ENCODE measurements at regions not wholly inside any gene's neighbourhood (a gene's known extent, or its start where the extent isn't known, plus 50 kb on each side); places are given as distances from the start of the nearest gene placed in this dataset.

DNA sequence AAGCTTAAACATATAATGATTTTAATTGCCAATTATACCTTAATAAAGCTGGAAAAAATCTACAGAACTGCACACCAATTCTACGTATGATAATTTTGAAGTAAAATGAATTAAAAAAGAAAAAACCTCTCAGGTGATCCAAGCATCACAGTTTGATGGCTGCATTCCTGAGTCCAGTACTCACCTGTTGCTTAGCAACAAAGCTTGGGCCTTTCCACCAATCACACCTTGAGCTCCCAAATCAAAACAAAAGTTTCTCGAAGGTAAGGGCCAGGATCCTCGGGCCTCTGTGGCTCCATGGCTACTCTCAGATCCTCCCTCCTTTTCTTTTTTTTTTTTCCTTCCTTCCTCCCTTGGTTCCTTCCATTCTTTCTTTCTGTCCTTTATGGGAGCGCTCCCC is 137.2 kb upstream of the PCBD1 start:
- DNase-seq: no peak

DNA sequence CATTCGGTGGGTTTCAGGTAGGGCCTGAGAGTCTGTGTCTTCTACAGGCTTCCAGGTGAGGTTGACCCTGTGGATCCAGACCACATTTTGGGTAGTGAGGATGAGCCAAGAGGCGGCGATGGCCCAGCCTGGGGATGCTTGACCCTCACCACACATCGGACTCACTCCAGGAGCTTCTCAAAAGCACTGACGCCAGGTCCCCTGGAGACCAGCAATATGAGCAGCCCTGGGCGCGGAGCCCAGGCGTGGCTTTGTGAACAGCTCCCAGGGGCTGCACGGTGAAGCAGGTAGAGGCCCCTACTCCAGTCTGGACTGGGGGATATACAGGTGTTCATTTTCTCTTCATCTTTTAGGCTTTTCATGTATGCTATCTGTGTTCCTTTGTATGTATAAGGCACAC is 139.7 kb upstream of the PCBD1 start:
- no peak for DNase-seq

DNA sequence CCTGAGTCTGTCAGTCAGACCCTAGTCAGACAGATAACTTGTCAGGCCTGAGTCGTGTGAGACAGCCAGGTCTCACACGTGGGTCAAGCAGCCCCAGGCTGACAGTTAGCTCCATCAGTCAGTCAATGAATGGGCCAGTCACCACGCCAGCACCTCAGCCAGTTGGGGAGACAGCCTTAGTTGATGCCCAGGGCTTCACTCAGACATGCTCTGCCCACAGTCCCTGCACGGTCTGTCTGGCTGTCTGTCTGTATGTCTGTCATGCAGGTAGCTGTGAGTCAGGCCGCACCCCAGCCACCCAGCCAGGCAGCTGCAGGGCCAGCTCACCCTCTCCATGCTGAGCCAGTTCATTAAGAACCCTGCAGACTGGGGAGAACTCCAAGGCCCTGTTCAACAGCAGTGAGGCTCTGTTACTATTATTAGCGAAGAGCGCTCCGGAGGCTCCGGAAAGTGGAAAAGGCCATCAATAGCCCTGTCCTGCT is 141.1 kb upstream of the PCBD1 start:
- no peak for DNase-seq

DNA sequence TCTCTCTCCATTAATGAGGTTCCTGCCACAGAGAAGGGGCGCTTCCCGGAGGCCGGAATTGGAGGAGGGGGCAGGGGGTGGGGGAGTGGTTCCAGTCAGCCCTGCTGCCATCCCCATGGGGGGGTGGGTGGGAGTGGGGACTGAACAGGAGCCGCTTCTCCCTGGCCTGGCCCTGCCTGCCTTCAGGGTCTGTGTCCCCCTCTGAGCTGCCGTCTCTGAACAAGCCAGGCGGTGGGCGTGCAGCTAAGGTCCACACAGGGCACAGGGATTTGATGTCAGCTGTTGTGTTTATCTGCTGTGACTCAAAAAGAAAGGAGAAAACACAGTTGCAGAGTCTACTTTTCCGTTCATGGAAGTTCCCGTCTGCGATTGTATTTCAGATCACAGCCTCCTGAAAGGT is 141.5 kb upstream of the PCBD1 start:
- no peak for DNase-seq

DNA sequence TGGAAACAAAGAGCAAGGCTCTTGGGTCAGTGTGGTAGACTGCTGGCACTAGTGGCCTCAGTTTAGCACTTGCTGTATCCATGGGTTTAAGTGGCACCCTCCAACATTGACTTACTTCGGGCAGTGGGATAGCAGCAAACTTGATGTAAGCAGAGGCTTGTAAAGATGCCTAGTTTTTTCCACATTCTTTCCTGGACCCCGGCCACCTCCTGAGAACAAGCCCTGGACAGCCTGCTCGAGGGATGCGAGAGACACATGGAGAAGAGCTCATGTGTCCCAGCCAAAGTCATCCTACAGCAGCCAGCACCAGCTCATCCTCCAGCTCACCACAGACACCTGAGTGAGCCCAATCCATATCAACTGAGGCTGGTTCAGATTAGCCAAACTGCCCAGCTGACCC is 142.7 kb upstream of the PCBD1 start:
- DNase-seq: no peak

DNA sequence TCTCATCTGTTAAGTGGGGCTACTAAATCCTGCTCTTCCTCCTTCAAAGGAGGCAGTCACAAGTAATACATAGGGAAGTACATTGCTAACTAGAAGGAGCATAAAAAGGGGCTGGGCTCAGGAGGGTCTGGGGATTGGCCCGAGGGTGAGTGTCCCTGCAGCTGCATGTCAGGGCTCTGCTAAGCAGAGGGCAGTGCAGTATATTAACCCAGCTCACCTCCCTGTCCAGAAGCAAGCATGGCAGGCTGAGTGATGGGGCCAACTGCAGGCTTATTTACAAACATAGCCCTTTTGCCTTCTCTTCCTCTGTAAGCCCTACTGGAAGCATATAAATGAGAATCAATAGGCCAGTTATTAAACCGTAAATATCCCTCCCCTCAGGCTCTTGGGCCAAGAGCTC is 143.2 kb upstream of the PCBD1 start:
- no peak for DNase-seq

DNA sequence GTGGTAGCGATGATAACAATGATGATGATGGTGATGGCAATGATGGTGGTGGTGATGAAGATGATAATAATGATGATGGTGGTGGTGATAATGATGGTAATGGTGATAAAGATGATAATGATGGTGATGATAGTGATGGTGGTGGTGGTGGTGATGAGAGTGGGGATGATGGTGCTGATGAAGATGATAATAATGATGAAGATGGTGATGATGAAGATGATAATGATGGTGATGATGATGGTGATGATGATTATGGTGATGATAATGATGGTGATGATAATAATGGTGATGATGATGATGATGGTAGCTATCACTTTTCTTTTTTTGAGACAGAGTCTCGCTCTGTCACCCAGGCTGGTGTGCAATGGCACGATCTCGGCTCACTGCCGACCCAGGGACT is 144.5 kb upstream of the PCBD1 start:
- DNase-seq: no peak

DNA sequence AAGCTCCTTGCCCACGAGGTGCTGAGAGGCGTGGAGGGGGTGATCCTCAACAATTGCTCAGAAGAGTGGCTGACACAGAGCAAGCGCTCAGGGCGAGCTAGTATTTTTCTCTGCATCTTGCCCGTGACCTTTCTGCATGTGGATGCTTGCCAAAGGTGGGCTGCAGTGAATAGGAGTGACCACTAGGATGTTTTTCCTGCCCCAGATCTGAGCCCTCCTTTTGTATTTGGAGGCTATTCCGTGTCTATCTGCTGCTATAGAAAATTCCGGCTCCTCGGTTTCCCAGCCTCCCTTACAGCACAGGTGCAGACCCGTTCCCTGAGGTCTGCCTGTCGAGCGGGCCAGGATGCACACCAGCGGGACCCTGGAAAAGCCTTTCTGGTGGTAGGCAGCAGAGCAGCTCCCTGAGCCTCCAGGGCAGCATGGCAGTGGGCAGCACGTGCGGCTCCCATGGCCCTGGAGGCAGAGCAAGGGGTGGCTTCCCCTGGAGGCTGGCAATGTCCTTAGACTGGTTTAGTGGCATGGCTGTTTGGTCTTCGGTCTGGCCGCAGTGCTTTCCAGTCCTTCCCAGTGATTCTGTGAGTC is 145.1 kb upstream of the PCBD1 start:
- DNase-seq: no peak

DNA sequence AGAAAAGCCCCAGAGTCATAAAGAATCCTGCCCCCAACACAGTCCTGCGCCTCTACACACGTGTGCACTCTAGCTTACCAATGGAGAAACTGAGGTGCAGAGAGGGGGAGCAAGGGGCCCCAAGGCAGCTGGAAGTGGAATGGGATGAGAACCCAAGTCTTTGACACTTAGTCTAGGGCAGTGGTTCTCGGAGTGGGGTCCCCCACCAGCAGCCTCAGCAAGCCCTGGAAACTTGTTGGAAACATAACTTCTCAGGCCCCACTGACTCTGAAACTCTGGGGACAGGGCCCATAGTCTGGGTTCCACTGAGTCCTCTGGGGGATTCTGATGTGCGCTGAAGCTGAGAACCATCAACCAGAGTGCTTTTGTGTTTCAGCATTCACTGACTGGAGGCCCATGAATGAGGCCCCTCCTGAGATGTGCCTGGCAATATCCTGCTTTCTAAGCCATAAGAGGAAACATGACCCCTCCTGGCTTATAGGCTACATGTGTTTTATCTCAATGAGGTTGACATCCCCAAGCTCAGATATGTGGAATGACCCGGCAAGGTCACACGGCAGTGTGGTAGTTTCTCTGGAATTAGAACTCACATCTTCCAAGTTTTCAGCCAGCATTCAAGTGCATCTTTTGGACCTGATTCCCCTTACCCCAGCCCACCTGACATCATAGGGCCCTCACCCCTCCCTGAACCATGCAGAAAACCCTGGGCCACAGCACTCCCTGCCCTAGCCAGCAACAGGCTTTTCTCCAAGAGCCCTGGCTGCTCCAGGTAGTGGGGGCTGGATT is 147.3 kb upstream of the PCBD1 start:
- DNase-seq: no peak

DNA sequence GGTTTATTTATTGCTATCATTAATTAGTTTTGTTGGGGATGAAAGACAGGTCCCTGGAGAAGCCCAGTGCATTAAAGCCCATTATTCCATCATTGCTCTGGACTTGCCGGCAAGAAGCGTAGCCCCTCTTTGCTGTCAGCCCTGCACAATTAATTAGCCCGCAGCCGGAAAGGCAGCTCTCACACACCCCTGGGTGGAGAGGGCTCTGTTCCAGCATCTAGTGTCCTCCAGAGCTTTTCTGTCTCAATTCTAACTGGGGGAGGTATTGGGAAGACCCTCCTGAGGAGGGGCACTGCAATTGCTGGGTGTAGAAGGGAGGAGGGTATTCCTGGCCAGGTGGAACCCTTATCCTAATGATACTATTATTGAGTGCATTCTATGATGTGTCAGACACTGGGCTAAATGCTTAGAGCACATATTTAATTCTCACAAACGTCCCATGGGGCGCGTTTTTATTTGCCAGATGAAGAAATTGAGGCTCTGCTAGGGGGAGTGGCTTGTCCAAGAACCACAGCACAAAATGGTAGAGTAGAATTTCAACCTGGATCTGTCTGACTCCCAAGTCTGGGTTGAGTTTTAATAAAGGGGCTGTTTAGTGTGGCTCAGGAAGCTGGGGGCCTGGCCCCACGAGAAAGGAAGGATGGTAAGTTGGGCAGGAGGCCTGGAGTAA is 148.1 kb upstream of the PCBD1 start:
- no peak for DNase-seq

DNA sequence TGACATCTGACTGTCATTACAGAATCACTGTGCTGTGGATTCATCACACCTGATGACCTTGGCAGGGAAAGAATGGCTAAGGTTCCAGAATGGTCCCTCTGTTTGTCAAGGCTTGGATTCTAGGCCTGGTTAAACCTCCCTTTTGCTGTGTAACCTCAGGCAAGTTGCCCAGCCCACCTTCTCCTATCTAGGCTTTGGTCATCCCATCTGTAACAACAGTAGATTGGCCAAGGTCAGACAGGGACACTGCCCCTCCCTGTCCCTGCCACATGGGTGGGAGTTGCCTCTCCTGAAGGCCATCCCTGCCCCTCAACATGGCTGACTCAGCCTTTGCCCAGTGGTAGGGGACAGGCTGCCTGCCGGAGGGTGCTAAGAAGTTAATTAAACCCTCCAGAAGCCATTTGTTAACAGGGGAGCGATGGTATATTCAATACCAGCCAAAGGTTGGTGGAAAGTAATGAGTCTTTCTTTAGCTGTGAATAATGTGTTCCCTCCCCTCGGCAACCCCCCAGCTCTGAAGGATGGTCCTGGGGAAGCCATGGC is 149.8 kb upstream of the PCBD1 start:
- peak; percentile 59 for DNase-seq

DNA sequence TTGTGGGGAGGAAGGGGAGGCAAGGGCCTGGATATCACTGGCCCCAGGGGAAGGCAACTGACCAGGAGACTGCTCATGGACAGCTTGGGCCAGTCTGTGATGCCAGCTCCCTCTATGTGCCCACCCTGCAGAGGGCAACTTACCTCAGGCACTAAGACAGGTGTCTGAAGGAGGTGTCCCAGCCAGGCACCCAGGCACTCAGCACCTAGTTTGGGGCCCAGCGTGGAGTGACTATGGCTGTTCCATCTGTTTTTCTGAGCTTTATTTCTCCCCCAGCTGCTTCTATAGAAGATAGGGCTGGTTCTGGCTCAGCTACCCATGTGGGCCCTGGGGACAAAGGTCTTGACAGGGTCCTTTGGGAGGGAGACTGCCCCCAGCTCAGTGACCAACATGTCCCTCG is 150.6 kb upstream of the PCBD1 start:
- no peak for DNase-seq

DNA sequence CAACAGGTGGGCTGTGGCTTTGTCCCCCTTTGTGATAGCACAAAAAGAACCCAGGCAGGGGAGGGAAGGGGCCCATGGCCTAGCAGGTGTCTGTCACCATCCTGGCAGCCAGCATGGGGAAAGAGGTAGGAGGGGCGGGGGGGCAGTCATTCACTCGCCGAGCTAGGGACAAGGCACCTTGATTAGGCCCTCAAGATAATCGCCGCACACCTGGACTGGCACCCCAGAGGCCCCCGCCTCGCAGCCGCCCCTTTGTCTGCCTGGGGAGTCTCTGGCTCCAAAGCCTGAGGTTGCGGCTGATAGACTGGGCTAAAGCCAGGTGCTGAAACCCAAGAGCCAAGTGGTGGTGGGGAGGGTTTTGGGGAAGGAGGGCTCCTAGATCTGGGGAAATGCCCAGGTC is 151.2 kb upstream of the PCBD1 start:
- DNase-seq: no peak

DNA sequence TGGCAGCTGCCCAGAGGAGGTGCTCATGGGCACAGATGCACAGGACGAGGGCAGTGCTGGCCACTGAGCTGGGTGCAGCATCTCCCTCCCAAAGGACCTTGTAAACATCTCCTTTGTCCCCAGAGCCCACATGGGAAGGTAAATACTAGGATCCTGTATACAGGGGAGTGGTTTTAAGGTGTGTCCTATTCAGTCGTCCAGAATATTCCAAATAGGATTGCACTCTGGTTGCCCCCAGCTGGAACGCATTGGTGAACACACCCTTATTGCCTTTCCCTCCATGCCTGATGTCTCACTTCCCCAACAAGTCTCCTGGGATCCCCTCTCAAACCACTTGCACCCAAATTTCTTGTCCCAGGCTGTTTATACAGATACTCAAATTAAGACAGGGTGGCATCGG is 152.0 kb upstream of the PCBD1 start:
- DNase-seq: no peak

DNA sequence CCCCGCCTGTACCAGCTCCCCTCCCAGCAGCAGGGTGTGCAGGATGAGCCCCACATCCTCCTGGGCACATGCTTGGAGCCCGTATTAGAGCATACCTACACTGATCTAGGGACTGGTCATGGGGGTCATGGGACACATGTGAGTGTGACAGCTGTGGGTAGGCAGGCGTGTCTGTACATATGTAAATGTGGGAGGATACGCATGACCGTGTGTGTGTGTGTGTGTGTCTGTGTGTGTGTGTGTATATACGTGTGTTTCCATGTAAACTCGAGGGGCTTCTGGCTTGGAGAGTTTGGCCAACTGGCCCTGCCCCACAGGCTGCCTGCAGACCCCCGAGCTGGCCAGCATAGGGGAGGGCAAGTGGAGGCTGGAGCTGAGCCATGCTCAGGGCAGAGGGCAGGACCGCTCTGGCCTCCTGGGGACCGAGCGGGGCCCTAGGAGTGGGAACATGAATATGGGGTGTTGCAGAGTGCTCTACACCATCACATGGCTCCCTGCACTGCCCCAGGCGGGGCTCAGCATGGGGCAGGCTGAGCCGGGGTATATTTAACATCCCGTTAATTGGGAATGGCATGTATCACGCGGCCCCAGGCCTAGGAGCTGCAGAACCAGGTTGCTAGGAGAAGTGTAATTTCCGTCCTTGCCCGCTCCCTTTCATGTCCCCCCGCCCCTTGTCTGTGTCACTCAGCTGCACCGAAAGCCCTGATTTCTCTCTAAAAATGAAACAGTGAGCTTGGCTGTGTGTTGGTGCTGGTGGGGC is 152.7 kb upstream of the PCBD1 start:
- DNase-seq: no peak

DNA sequence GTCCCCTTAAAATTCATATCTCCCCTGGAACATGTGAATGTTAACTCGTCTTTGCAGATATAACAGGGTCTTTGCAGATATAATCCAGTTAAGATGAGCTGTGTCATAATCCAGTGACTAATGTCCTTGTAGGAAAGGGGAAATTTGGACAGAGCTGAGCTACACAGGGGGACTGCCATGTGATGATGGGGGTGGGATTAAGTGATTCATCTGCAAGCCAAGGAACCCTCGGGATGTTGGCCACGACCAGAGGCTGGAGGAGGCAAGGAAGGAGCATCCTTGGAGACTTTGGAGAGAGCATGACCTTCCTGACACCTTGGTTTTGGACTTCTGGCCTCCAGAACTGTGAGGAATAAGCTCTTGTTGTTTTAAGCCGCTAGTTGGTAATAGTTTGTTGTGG is 153.9 kb upstream of the PCBD1 start:
- DNase-seq: no peak

DNA sequence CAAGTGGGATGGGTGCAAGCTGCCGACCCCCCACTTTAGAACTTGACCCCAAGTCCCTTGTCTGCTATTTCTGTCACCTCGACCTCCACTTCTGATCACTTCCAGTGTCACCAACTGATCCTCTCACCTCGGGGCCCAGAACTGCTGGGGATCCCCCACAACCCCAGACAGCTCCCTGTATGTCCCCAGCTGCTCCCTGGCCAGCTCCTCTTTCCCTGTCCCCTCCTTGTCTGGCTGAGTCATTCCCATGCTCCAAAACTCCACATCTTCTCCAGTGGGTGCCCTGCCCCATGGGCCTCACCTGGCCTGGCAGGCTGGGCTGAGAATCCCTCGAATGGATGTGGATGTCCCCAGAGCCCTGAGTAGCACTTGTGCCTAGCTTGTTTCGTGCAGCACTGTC is 154.3 kb upstream of the PCBD1 start:
- no peak for DNase-seq

DNA sequence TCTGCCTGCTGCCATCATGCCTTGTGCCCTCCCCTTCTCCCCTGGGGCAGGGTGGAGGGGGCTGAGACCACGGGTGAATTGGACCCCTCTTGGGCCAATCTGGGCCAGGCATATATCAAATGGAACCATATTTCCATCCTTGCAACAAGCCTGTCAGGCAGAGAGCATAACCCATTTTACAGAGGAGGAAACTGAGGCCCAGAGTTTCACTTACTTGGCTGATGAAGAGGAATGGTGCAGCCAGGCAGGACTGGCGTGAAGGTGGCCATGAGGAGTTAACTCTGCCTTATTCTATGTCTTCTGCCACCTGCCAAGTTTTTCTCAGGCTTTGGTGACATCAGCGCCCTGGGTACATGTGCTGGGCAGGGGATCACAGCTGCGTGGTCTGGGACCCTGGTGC is 155.5 kb upstream of the PCBD1 start:
- no peak for DNase-seq

DNA sequence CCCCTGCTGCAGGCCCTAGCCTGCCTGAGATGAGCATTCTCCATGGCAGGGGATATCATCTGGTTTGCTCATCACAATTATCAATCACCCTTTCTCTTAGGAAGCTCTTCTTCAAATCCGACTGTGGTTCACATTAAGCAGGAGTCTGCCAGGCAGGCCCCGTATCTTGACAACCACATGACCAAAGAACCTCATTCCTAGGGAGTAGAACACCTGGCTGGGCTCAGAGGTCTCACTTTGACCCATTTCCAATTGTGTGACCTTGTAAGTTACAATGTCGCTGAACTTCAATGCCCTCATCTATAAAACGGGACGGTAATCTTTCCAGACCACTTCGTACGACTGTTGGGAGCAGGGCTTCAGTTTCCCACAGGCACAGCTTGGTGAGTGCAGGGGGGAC is 156.4 kb upstream of the PCBD1 start:
- no peak for DNase-seq

DNA sequence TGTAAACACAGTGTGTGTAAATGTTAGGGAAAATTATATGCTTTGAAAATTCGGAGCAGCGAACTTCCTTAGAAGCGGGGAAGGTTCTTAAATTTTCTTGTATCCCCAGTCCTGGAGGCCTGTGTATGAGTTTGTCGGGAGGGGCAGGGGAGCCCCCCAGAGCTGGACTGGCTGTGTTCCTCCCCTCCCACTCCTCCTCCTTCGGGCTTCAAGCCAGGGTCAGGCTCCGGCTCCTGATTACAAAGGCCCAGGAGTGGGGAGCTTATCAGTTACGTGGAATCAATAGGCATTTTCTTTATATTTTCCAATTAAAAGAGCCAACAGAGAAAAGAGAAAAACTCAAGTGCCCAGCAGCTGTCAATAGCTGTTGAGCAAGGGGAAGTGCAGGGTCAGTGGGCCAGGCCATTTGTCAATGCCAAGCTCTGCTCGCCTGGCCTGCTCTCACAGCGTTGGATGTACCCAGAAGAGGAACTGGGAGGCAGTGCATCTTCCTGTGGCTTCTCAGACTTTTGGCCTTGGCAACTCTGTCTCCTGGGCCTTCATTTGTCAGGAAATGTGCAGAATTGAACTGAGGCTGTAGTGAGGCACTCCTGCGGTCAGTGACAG is 156.9 kb upstream of the PCBD1 start:
- DNase-seq: peak; percentile 51

DNA sequence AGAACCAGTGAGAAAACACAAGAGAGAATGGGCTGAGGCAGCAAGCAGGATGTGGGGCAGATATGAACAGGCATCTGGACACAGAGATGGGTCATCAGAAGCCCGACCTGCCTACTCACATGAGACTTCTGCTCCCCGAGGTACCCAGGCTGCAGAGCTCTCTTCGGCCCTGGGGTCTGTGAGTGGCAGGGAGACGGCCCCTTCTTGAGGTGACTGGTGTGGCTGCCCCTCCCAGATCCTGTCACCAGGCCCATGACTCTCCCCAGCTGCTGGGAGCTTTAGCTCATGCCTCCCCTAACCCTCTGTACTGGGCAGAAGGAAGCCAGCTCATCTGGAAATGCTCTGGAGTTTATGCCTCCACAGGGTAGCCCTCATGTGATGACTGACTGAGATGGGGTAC is 157.6 kb upstream of the PCBD1 start:
- no peak for DNase-seq

DNA sequence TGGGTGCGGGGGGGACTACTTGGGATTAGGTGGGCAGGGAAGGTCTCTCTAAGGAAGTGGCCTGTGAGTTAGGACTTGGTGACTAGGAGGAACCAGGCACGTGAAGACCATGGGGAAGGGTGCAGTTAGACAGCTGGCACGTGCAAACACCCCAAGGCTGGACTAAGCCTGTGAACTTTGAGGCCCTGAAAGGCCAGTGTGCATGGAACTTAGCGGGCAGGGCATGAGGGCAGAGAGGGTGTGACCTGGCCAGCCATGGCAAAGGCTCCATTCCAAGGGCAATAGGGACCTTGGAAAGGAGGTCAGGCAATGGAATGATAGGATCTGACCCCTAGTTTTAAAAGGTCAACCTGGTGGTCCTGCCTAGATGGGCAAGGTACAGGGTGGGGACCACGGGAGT is 158.4 kb upstream of the PCBD1 start:
- no peak for DNase-seq

All from hematopoietic multipotent progenitor cell treated with erythropoietin and hydrocortisone succinate and interleukin-3 and kit ligand, for 6 days (in vitro differentiated cells).